ENCODE measurements at regions not wholly inside any gene's neighbourhood (a gene's known extent, or its start where the extent isn't known, plus 50 kb on each side); places are given as distances from the start of the nearest gene placed in this dataset.
"Not testable (repeated sequence)": the region's sequence is repeated elsewhere in the genome, so short reads cannot be mapped to it uniquely, and the experiment has no call there.

GRCh38 chr6:144359783-144360182, 74.6 kb downstream of the UTRN start:
- no peak overlapping the region for H3K4me3 ChIP-seq (ENCODE audit: low read depth, low read length)
- TF ChIP-seq CTCF (IDR thresholded peaks at IDR 0.05; ENCODE audit: low read depth, low read length), result no peak

GRCh38 chr6:144360401-144360800, 75.3 kb downstream of the UTRN start:
- no peak overlapping the region for H3K4me3 ChIP-seq (ENCODE audit: low read depth, low read length)
- TF ChIP-seq CTCF (IDR thresholded peaks at IDR 0.05; ENCODE audit: low read depth, low read length), result no peak

GRCh38 chr6:144361016-144361415, 75.9 kb downstream of the UTRN start:
- TF ChIP-seq CTCF (IDR thresholded peaks at IDR 0.05; ENCODE audit: low read depth, low read length), result no peak
- H3K4me3 ChIP-seq (ENCODE audit: low read depth, low read length), result no peak overlapping the region

GRCh38 chr6:144362042-144363018, 77.2 kb downstream of the UTRN start:
- TF ChIP-seq CTCF (IDR thresholded peaks at IDR 0.05; ENCODE audit: low read depth, low read length), result no peak
- no peak overlapping the region for H3K4me3 ChIP-seq (ENCODE audit: low read depth, low read length)

GRCh38 chr6:144364208-144364720, 79.1 kb downstream of the UTRN start:
- no peak for TF ChIP-seq CTCF (IDR thresholded peaks at IDR 0.05; ENCODE audit: low read depth, low read length)
- H3K4me3 ChIP-seq (ENCODE audit: low read depth, low read length), result no peak overlapping the region

GRCh38 chr6:144364782-144365181, 79.6 kb downstream of the UTRN start:
- H3K4me3 ChIP-seq (ENCODE audit: low read depth, low read length), result no peak overlapping the region
- TF ChIP-seq CTCF (IDR thresholded peaks at IDR 0.05; ENCODE audit: low read depth, low read length), result no peak

GRCh38 chr6:144365271-144365670, 80.1 kb downstream of the UTRN start:
- H3K4me3 ChIP-seq (ENCODE audit: low read depth, low read length), result no peak overlapping the region
- no peak for TF ChIP-seq CTCF (IDR thresholded peaks at IDR 0.05; ENCODE audit: low read depth, low read length)

- not testable (repeated sequence) for H3K4me3 ChIP-seq (ENCODE audit: low read depth, low read length)
These were observed 84.6 kb downstream of the UTRN start for GRCh38 chr6:144369696-144370095.

Measured in WI38 (cell line).